Smooth muscle cell of the brain vasculature (primary cell): ENCODE measurements at regions not wholly inside any gene's neighbourhood (a gene's known extent, or its start where the extent isn't known, plus 50 kb on each side); places are given as distances from the start of the nearest gene placed in this dataset.
"Not testable (repeated sequence)": the region's sequence is repeated elsewhere in the genome, so short reads cannot be mapped to it uniquely, and the experiment has no call there.

Experiments
- DNase-seq: peaks from one replicate; pipeline ENCODE4 v3.0.0-alpha.2; 2012; ENCODE audit warnings: low read depth, low spot score

DNA sequence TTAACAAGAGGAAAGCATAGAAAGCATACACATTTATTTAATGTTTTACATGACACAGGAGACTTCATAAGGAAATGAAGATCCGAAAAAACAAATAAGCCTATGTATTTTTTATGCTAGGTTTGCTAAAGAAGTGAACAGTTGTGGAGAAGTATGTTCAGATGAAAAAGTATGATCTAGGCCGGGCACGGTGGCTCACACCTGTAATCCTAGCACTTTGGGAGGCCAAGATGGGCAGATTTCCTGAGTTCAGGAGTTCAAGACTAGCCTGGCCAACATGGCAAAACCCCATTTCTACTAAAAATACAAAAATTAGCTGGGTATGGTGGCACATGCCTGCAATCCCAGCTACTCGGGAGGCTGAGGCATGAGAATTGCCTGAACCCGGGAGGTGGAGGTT is 69.2 kb upstream of the RPL38 start:
- DNase-seq: not testable (repeated sequence)

DNA sequence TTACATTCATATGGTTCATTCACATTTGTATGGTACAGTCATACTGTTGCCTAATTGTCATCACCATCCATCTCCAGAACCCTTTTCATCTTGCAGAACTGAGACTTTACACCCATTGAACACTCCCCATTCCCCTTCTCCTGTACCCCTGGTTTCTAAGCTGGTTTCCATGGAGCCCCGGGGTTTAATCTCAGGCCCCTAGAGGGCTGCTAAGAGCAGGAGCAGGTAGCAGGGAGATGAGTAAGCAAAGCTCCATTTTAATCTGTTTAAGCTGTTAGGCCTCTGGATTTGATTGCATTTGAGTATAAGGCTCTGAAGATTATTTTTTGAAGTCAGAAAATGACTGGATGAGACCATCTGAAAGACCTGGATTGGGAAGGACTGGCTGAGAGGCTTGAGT is 68.5 kb upstream of the RPL38 start:
- DNase-seq: no peak

DNA sequence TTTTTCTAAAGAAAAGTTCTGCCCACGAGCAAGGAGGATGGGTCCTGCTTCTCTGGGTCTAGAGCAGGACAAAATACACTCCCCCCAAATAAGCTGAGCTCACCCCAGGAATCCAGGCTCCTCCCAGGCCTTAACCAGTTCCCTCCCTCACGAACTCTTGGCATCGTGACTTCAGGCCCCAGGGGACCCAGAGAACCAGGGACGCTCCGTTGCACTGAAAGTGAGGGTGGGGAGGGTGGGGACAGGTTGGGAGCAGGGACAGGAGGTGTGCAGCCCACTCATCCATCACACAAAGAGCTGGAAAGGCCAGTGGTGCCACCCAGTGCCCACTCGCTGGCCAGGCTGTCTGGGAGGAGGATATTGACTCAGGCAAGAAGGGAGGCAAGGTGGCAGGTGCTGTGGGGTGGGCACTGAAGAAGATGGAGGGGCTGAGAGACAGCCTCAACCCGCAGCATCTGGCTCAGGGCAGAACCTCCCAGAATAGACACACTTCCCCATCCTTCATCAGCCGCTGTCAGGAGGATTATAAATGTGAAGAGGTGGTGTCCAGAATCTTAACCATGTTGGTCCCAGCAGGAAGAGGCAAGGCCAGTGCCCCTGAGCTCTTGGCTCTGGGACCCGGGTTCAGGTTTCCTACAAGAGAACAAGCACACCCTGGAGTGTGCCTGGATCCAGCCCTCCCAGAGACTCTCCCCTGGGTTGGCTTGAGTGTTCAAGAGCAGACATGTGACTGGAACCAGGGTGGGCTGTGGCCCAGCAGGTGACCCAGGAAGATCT is 67.9 kb upstream of the RPL38 start:
- no peak for DNase-seq

DNA sequence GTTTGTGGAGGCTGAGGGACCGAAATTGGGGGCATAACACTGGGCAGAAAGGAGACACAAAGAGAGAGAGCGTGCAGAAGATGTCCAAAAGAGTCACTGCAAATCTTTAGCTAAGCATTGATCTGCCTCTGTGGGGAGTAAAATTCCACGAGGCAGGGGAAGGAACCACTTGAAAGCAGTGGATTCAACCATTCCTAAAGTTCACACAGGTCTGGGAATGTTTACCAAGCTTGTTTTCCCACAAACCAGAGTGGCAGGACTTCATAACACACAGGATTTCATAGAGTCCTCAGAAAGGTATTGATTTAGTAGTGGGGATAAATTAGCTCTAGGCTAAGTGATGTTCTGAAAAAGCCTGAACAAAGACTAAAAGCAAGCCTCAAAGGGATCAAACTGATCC is 66.1 kb upstream of the RPL38 start:
- no peak for DNase-seq

DNA sequence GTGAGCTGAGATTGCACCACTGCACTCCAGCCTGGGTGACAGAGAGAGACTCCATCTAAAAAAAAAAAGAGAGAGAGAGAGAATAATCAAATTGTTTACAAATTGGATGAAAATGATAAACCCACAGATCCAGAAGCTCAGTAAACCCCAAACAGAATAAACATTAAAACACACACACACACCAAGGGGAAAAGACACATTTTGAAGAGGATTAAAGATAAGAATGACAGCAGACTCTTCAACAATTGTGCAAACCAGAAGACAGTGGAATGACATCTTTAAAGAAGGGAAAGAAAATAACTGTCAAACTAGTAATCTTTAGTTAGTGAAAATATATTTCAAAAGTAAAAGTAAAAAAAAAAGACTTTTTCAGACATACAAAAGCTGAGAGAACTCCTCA is 64.4 kb upstream of the RPL38 start:
- DNase-seq: no peak

DNA sequence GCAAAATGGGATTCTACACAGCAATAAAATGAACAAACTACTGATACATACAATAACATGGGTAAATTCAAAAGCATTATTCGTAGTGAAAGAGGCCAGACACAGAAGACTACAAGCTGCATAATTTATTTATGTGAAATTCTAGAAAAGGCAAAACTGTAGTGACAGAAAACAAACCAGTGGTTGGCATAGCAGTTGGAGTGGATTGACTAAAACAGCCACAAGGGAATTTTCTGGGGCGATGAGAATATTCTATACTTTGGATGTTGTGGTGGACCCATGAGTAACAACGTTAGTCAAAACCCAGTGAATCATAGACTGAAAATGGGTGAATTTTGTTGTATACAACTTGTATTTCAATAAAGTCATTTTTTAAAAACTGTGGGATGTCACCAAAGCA is 63.2 kb upstream of the RPL38 start:
- DNase-seq: no peak

DNA sequence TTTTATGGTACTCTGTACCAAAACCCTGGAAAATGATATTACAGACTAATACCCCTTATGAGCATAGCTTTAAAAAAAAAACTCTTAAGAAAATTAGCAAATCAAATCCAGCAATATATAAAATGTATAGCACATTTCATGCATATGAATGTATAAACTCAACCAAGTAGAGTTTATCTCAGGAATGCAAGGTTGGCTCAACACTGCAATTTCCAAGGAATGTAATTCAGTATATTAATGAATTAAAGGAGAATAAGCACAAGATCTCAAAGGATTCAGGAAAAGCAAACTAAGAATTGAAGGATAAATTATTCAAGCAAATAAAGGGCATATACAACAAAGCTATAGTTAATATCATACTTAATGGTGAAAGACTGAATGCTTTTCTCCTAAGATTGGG is 61.9 kb upstream of the RPL38 start:
- no peak for DNase-seq

DNA sequence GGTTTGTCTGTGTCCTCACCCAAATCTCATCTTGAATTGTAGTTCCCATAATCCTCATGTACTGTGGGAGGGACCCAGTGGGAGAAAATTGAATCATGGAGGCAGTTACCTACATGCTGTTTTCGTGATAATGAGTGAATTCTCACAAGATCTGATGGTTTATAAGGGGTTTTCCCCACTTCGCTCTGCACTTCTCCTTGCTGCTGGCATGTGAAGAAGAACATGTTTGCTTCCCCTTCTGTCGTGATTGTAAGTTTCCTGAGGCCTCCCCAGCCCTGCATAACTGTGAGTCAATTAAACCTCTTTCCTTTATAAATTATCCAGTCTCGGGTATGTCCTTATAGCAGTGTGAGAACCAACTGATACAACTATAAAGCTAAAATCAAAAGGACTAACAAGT is 60.2 kb upstream of the RPL38 start:
- not testable (repeated sequence) for DNase-seq

DNA sequence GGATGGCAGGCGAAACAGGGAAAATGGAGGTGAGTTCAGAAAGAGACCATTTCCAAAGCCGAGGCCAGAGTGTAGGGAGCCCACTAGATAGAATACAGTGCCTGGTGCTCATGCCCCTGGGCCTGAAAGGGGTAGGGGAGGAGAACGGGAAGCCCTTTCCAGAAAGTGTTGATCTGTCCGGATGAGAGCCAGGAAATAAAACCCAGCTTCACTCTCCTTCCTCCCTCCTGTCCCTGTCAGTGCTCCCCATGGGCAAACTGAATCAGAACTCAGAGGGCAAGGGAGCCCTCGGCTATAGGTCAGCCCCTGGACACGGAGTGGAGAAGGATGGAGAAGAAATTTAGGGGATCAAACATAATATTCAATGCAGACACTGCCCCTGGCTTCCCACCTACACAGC is 57.7 kb upstream of the RPL38 start:
- DNase-seq: no peak

DNA sequence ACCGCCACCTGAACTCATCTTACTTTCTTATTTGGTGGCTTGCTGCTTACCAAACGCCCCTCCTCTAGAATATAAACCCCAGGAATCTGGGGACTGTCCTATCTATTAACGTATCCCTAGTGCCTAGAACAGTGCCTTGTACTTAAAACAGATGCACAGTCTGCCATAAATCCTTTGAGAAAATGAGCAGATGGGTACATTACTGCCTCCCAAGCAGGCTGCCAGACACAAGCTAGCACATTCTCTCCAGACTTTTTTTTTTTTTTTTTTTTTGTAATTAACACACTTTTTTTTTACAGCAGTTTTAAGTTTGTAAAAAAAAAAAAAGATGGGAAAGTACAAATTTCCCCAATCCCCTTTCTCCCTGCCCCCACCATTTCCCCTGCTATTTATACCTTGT is 57.3 kb upstream of the RPL38 start:
- no peak for DNase-seq

DNA sequence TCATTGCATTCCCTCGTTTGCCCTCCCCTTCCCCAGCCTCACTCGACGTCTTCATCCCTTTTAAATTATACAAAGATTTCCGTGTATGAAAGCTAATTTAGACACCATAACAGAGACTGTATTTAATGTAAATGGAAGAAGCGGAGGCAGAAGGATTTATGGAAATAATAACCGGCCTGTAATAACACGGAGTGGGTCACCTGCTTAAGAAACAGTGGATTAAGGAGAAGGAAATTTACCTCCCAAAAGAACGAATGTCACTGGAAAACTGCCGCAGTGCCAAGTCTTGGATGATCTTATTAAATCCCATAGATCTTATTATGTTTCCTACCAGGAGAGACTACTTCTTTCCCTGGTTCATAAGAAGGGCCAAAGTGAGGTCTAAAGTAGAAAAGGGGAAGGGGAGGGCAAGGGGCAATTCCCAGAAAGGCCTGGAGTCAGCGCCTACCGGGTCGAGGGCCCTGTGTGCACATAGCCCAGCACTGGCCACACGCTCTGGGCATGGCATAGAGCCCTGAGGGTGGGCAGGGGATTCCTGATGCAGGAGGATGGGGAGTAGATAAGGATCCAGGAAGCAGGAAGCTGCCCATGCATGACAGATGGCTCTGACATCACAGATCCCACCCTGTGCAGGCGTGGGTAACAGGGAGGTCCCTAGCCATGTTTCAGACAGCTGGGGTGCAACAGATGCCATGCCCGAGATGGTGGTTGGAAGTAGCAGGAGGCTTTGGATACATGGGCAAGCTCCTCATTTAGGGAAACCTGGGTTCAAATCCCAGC is 56.2 kb upstream of the RPL38 start:
- DNase-seq: no peak

DNA sequence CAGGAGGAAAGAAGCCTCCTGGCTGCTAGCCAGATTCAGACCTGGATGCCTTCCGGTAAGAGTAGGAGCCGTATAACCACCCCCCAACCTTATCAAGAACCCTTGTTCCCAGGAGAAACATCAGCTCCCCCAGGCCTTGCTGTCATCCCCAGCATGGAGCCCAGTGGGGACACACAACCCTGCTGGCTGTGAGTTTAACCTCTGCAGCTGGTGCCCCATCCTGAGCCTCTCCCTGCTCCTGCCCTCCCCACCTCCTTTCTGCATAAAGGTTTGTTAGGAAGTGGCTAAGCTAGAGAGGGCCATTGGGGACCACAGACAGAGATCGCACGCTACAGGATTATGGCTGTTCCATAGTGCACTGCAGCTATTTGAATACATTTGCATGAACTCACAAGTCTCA is 55.5 kb upstream of the RPL38 start:
- DNase-seq: no peak

DNA sequence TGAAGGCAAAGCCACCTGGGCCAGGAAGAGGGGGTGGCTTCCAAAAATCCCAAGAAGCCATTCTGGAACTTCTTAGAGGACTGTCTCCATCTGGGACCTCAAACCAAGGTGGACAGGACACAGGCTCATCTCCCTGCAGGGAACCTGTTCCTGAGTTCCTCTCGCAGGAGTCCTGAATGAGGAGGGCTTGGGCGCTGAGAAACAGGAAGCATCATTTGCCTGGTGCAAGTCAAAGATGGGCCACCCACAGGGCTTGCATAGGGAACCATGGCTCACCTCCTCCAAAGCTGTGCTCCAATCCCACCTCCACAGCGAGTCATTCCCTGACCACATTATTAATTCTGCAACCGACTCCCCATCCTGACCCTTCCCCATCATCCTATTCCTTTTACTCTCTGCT is 55.0 kb upstream of the RPL38 start:
- no peak for DNase-seq

DNA sequence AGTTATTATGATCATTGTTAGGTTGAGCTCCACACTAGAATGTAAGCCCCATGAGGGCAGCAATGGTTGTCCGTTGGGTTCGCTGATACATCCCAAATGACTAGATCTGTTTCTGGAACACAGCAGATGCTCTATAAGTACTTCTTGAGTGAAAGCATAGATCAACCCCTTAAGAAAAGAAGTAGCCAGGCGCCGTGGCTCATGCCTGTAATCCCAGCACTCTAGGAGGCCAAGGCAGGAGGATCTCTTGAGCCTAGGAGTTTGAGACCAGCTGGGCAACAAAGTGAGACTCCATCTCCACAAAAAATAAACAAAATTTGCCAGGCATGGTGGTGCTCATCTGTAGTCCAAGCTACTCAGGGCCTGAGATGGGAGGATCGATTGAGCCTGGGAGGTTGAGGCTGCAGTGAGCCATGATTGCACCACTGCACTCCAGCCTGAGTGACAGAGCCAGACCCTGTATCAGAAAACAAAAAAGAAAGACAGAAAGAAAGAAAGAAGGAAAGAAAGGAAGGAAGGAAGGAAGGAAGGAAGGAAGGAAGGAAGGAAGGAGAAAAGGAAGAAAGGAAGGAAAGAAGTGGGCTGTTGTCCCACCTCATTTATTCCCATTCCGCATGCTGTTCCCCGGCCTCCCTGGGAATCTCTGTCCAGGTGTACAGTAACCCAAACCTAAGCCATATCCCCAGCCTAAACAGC is 54.4 kb upstream of the RPL38 start:
- no peak for DNase-seq

DNA sequence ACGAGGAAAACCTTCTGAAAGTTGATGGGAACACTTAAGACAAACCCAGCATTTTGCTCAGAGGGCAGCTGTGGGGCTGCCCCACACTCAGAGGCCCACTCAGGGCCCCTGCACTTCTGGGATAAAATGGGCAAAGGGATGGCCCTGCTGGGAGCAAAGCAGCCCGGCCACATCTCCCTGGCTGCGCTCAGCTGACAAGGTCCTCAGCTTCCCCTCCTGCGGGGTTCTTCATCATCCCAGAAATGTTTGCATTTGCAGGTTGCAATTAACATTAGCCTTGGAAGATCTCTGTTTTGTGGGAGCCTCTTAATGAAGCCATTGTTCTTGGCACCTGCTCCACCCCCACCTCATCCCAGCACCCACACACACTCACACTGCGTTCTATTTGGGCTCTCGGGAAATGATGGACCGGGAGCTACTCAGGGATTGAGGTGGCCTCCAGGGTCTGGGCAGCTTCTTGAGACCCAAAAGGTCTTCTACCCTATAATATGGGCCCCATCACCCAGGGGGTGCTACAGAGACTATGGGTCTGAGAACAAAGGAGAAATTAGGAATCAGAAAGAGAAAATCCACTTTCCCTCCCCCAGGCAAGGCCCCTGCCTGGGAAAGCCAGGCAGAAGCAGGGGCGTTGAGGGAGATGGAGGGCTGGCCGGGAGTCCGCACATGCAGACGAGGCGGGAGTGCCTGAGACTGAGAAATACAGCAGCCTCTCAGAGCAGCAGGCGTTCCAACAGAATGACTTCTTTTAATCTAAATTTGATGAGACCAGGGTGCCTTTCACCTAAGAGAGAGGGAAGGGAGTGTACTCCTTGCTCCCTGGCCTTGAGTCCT is 53.7 kb upstream of the RPL38 start:
- no peak for DNase-seq

DNA sequence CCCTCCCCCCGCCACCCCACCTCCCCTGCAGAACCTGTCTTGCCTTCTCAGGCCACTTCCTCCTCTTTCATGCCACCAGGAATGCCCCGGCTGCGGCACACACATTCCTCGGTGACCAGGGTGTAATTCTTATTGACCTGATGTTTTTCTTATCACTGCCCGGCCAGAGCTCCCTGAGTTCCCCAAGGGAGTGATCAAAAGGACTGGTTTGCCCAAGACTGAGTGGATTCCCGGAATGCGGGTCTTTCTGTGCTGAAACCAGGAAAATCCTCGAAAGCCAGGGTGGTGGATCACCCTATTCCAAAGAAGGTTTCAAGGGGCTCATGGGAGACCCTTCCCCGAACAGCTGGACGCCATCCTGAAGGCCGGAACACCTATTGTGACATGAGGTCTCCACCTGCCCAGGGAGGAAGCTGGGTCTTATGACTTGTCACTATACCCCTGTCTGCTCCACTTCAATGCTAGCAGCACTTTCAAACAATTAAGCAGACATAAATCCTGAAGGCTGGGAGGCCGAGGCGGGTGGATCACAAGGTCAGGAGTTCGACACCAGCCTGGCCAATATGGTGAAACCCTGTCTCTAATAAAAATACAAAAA is 53.0 kb upstream of the RPL38 start:
- DNase-seq: no peak

DNA sequence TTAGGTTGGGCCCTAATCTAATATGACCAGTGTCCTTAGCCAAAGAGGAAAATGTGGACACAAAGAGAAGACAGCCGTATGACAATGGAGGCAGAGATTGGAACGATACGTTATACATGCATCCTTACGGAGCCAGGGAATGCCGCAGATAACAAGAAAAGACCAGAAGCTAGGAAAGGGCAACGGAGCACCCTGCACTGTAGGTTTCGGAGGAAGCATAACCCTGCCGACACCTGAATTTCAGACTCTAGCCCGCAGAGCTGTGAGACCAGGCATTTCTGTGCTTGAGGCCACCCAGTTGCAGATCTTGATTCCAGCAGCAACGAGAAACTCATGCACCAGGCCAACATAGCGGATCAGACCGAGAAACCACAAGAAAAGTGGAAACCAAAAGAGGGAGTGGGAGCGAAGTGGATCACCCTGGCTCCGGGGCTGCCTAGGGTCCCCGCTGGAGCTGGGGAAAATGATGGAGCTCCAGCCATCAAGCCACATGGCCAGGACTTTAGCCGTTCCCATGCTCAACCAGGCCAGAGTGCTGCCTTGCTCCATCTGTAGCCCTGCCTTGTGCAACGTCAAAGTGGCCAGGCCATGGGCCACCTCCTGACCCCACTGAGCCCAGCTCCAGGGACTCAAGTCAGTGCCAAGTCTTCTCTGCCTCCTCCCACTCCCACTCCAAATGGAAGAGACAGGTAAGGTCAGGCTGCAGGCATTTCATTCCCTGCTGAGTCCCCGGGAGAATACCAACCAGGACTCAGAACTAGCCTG is 51.7 kb upstream of the RPL38 start:
- no peak for DNase-seq

DNA sequence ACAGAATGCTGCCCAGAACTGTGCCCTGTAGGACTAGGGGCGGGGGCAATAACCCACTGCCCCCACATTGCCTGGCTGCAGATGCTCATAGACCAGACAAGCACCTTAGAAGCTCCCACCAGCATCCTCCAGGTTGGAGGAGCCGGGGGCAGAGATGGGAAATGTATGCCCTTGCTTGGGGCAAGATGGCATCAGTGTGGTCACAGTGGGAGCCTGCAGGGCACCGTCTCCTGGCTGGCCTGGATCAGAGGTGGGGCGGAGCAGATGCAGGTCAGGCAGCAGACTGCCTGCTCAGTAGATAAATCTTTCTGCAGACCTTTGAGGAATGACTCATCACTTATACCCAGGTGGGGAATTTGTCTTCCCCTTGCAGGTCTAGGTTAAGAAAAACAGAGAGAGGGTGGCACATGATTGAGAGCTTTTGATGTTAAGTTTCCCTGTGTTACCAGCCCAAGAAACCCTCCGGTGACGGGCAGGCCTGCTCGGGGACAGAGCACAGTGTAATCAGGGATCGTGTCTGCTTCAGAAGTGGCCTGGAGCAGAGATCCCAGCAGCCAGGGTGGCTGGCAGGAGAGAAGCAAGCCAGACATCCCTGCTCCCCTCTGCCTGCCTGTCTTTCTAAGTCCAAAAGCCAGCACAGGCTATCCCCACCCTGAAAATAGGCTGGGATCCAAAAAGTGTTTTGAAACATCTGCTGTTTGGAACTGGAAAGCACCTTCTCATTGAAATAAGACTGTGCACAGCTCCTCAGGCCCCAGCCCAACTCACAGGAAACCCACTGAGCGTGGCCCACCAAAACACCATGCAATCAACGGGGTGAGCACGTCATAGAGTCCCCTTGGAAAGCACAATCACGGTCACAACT is 50.7 kb upstream of the RPL38 start:
- no peak for DNase-seq

DNA sequence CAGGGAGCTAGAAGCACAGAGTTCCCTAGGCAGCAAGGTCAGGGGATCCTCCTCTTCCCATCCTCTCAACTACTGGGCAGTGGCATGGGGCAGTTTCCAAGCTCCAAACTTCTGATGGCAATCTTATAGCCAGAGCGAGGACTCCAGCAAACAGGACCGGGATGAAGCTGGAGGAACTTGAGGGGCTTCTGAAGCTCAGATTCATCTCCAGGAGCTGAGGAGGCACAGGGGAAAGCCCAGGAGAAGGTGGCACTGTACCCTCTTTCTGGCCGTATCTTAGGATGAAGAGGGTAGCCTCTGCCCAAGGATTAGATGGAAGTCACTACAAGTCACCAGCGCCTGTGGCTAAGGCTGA is 50.0 kb upstream of the RPL38 start:
- DNase-seq: no peak
